KOPT-K1 (cell line): ENCODE measurements at regions not wholly inside any gene's neighbourhood (a gene's known extent, or its start where the extent isn't known, plus 50 kb on each side); places are given as distances from the start of the nearest gene placed in this dataset.
A peak's percentile ranks its signal among the peaks of the same experiment; 100 is the strongest.
"Not testable (repeated sequence)": the region's sequence is repeated elsewhere in the genome, so short reads cannot be mapped to it uniquely, and the experiment has no call there.

Experiments
- H3K27ac ChIP-seq: fragments of 200-600 bp; sonication (generic); 2 replicates; pipeline ENCODE4 v1.5.1; 2016; ENCODE audit warnings: antibody characterized with exemption, mild to moderate bottlenecking, low read depth, low read length; ENCODE audit not compliant: poor library complexity, severe bottlenecking
- H3K36me3 ChIP-seq: fragments of 200-600 bp; sonication (generic); 2 replicates; pipeline ENCODE4 v1.5.1; 2017; ENCODE audit warnings: antibody characterized with exemption, mild to moderate bottlenecking, low read length, moderate library complexity; ENCODE audit not compliant: insufficient read depth
- H3K9me3 ChIP-seq: fragments of 200-600 bp; sonication (generic); 2 replicates; pipeline ENCODE4 v1.5.1; 2017; ENCODE audit warnings: antibody characterized with exemption, low read length, mild to moderate bottlenecking; ENCODE audit not compliant: insufficient read depth, poor library complexity, severe bottlenecking

DNA sequence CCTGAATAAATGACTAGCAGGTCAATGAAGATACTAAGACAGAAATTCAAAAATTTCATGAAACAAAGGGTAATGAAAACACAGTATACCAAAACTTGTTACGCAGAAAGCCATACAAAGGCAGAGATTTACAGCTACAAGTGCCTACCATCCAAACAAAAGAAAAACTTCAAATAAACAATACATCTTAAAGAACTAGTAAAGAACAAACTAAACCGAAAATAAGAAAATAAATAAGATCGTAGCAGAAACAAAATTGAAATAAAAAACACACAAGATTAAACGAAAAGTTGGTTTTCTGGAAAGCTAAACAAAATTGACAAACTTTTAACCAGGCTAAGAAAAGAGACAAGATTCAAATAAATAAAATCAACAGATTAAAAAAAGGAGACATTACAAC lies 51.5 kb downstream of the VPREB1 start:
- H3K36me3 ChIP-seq = peaks cover 10% of the 10 kb centered on the region; the same call in 1 of the 2 replicates
- not testable (repeated sequence) for H3K9me3 ChIP-seq, H3K27ac ChIP-seq

GRCh38 chr22:22297159-22297793 lies 52.7 kb downstream of the VPREB1 start:
- Histone ChIP-seq H3K27ac (peak overlapping the region; percentile 64), H3K36me3 (peaks cover 10% of the 10 kb centered on the region; the same call in 1 of the 2 replicates)
- not testable (repeated sequence) for H3K9me3 ChIP-seq

DNA sequence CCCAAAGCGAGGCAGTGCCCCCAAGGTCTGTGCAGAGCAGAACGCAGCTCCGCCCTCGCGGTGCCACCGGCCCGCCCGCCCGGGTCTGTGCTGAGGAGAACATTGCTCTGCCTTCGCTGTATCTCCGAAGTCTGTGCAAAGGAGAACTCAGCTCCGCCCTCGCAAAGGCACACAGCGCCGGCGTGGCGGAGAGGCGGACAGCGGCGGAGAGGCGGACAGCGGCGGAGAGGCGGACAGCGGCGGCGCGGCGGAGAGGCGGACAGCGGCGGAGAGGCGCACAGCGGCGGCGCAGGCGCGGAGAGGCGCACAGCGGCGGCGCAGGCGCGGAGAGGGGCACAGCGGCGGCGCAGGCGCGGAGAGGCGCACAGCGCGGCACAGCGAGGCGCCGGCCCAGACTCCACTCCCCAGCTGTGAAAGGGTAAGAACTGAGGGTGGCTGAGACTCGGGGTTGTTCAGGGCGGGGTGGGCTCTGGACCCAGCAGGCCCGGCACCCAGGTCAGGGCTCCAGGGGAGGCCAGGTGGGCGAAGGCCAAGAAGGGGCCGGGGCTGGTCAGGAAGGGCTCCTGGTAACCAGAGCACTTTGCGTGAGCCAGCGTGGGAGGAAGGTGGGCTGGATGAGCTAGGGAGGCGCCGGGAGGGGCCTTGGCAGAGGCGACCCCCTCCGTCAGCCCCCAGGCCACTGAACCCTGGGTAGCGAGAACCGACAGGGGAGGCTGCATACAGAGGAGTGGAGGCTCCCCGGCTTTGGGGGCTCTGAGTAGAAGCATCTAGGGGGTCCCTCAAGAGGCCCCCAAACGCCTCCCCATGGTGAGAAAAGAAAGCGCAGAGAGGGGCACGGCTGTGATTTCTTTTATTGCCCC lies 53.4 kb downstream of the VPREB1 start:
- H3K9me3 ChIP-seq, H3K36me3 ChIP-seq: not testable (repeated sequence)
- H3K27ac ChIP-seq = peak overlapping the region; percentile 64

GRCh38 chr22:22298654-22299009 lies 54.0 kb downstream of the VPREB1 start:
- H3K36me3 ChIP-seq = not testable (repeated sequence)
- peak overlapping the region; percentile 64 for H3K27ac ChIP-seq

GRCh38 chr22:22300511-22300910 lies 55.9 kb downstream of the VPREB1 start:
- H3K9me3 ChIP-seq, H3K27ac ChIP-seq: not testable (repeated sequence)
- H3K36me3 ChIP-seq = peaks cover 12% of the 10 kb centered on the region; the same call in 1 of the 2 replicates

More at GRCh38 chr22:22298654-22299009, 54.0 kb downstream of the VPREB1 start:
- not testable (repeated sequence) for H3K9me3 ChIP-seq

GRCh38 chr22:22300946-22301345 lies 56.4 kb downstream of the VPREB1 start:
- H3K27ac ChIP-seq, H3K9me3 ChIP-seq: not testable (repeated sequence)
- peaks cover 12% of the 10 kb centered on the region; the same call in 1 of the 2 replicates for H3K36me3 ChIP-seq

DNA sequence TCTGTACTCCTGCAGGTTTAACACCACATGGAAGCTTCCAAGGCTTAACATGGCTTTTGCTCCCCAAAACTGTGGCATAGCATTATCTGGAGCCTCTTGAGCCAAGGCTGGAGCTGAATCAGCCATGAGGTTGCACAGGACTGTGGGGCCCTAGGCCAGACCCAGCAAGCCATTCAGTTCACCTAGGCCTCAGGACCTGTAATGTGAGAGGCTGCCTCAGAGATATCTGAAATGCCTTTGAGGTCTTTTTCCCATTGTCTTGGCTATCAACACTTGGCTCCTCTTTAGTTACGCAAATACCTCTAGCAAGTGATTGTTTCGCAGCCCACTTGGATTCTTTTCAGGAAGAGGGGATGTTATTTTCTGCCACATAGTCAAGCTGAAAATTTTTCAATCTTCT lies 72.0 kb downstream of the VPREB1 start:
- no peaks in the 10 kb centered on the region for H3K9me3 ChIP-seq
- peaks cover 62% of the 10 kb centered on the region for H3K36me3 ChIP-seq
- H3K27ac ChIP-seq = no peak overlapping the region

GRCh38 chr22:22318723-22319465 lies 74.3 kb downstream of the VPREB1 start:
- H3K36me3 ChIP-seq = peaks cover 75% of the 10 kb centered on the region
- no peaks in the 10 kb centered on the region for H3K9me3 ChIP-seq
- H3K27ac ChIP-seq = no peak overlapping the region

- not testable (repeated sequence) for H3K27ac ChIP-seq
- peaks cover 53% of the 10 kb centered on the region for H3K36me3 ChIP-seq
Observed at GRCh38 chr22:22321743-22322611, 77.4 kb downstream of the VPREB1 start.

GRCh38 chr22:22322792-22323191 lies 78.2 kb downstream of the VPREB1 start:
- Histone ChIP-seq H3K9me3 (no peaks in the 10 kb centered on the region), H3K36me3 (peaks cover 45% of the 10 kb centered on the region), H3K27ac (no peak overlapping the region)

More at GRCh38 chr22:22321743-22322611, 77.4 kb downstream of the VPREB1 start:
- not testable (repeated sequence) for H3K9me3 ChIP-seq

GRCh38 chr22:22327723-22328122 lies 83.1 kb downstream of the VPREB1 start:
- no peak overlapping the region for H3K27ac ChIP-seq
- H3K36me3 ChIP-seq = peaks cover 4% of the 10 kb centered on the region; the same call in 1 of the 2 replicates
- H3K9me3 ChIP-seq = peaks cover 14% of the 10 kb centered on the region

GRCh38 chr22:22329792-22330191 lies 85.2 kb downstream of the VPREB1 start:
- Histone ChIP-seq H3K27ac (no peak overlapping the region), H3K9me3 (peaks cover 14% of the 10 kb centered on the region), H3K36me3 (no peaks in the 10 kb centered on the region)

- H3K27ac ChIP-seq, H3K36me3 ChIP-seq: not testable (repeated sequence)
- H3K9me3 ChIP-seq = peaks cover 18% of the 10 kb centered on the region
Observed at GRCh38 chr22:22335640-22336039, 91.1 kb downstream of the VPREB1 start.

DNA sequence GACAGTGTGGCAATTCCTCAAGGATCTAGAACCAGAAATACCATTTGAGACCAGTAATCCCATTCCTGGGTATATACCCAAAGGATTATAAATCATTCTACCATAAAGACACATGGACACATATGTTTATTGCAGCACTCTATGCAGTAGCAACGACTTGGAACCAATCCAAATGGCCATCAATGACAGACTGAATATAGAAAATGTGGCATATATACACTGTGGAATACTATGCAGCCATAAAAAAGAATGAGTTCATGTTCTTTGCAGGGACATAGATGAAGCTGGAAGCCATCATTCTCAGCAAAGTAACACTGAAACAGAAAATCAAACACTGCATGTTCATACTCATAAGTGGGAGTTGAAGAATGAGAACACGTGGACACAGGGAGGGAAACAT lies 91.7 kb downstream of the VPREB1 start:
- peaks cover 12% of the 10 kb centered on the region for H3K9me3 ChIP-seq
- not testable (repeated sequence) for H3K36me3 ChIP-seq, H3K27ac ChIP-seq
